ENCODE measurements at regions not wholly inside any gene's neighbourhood (a gene's known extent, or its start where the extent isn't known, plus 50 kb on each side); places are given as distances from the start of the nearest gene placed in this dataset.

DNA sequence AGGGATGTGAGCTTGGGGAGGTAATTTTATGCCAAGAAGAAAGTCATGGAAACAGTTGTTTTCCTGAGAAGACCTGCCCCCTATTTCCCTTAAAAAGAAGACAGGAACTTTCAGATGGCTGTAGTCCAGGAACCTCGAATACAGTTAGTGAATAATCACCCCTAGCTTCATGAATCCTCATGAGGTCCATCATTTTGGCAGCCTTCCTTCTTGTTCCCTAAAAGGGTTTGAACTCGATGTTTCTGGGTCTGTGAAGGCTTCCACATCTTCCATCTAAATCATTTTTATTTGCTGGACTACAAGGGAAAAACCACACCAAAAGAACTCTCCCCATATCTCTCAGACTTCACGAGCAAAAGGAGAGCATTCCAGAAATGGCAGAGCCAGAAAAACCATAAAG, 290.8 kb downstream of the SLC4A3 start:
- TF ChIP-seq EZH2 (IDR thresholded peaks at IDR 0.05; ENCODE audit: borderline replicate concordance), result no peak
- no peak for TF ChIP-seq EZH2phosphoT487 (IDR thresholded peaks at IDR 0.05; ENCODE audit: low read depth, severe bottlenecking, unreplicated experiment)
- TF ChIP-seq CTCF (IDR thresholded peaks at IDR 0.05; ENCODE audit: poor library complexity), result no peak

All from hepatocyte (in vitro differentiated cells).